B cell (primary cell): ENCODE measurements at regions not wholly inside any gene's neighbourhood (a gene's known extent, or its start where the extent isn't known, plus 50 kb on each side); places are given as distances from the start of the nearest gene placed in this dataset.

Source experiments
- EZH2 ChIP-seq: IDR thresholded peaks from 2 replicates; pipeline ENCODE4 v1.6.1; 2012; ENCODE audit warnings: borderline replicate concordance, low read depth, mild to moderate bottlenecking, moderate library complexity, low read length; ENCODE audit not compliant: insufficient read depth, poor library complexity, severe bottlenecking
- TF ChIP-seq, protein P1 (sequence below): fragments of 200-600 bp; IDR thresholded peaks from one replicate; pipeline ENCODE4 v1.8.0; 2022; ENCODE audit warnings: antibody characterized with exemption, mild to moderate bottlenecking

DNA sequence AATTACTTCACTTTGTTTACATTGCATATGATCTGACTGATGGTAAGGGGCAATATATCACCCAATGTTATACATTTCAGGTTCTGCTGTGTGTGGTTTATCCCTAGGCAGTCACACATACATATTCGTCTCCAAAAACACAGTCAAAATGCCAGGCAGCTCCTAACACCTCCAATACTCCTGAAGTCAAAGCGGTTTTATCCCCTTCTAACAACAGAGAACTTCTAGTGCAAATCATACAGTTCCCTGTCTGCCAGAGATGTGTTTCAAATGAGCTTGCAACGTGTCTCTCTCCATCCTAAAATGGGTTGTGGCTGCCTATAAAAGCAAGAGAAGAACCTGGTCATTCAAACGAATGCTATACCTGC is 328.9 kb downstream of the ELAVL2 start:
- TF ChIP-seq, protein P1, sequence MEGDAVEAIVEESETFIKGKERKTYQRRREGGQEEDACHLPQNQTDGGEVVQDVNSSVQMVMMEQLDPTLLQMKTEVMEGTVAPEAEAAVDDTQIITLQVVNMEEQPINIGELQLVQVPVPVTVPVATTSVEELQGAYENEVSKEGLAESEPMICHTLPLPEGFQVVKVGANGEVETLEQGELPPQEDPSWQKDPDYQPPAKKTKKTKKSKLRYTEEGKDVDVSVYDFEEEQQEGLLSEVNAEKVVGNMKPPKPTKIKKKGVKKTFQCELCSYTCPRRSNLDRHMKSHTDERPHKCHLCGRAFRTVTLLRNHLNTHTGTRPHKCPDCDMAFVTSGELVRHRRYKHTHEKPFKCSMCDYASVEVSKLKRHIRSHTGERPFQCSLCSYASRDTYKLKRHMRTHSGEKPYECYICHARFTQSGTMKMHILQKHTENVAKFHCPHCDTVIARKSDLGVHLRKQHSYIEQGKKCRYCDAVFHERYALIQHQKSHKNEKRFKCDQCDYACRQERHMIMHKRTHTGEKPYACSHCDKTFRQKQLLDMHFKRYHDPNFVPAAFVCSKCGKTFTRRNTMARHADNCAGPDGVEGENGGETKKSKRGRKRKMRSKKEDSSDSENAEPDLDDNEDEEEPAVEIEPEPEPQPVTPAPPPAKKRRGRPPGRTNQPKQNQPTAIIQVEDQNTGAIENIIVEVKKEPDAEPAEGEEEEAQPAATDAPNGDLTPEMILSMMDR: no peak
- TF ChIP-seq EZH2: no peak
